H1 (cell line): ENCODE measurements at regions not wholly inside any gene's neighbourhood (a gene's known extent, or its start where the extent isn't known, plus 50 kb on each side); places are given as distances from the start of the nearest gene placed in this dataset.

Source experiments
- CTCF ChIA-PET: fragments of 300-600 bp; sonication (Branson Sonifier 250); formaldehyde crosslinking; loops from one replicate; lab custom pipeline; 2021; ENCODE audit not compliant: partially characterized antibody; lab: Charles Lee
- POLR2A ChIA-PET: fragments of 300-600 bp; sonication (Branson Sonifier 250); formaldehyde crosslinking; loops from one replicate; lab custom pipeline; 2021; ENCODE audit warnings: inconsistent platforms; ENCODE audit not compliant: partially characterized antibody; lab: Charles Lee
- DNase-seq, 2 experiments: peaks; one replicate each; pipeline versions ENCODE4 v3.0.0 to v3.0.0-alpha.2; 2010 to 2022; ENCODE audit warnings: low spot score in 2 of 2, low read depth in 1 of 2, mixed read lengths in 1 of 2
- FAIRE-seq: peaks from 2 replicates; lab custom pipeline; 2011; peaks lifted over from hg19 to GRCh38; lab: Jason Lieb, UNC
- H2AFZ ChIP-seq: 2 replicates; pipeline ENCODE4 v1.8.1; 2012; ENCODE audit warnings: low read length, inconsistent platforms
- H2AK5ac ChIP-seq: 2 replicates; pipeline ENCODE4 v1.6.1; 2013; ENCODE audit warnings: low read depth, low read length
- H2BK120ac ChIP-seq: replicated peaks from 2 replicates; pipeline ENCODE3; 2013; ENCODE audit warnings: low read depth, low read length, inconsistent platforms
- H2BK12ac ChIP-seq: 2 replicates; pipeline ENCODE4 v1.6.1; 2013; ENCODE audit warnings: low read depth, low read length
- H2BK15ac ChIP-seq: 2 replicates; pipeline ENCODE4 v1.6.1; 2013; ENCODE audit warnings: low read length
- H2BK20ac ChIP-seq: 2 replicates; pipeline ENCODE4 v1.6.1; 2013; ENCODE audit warnings: low read length
- H2BK5ac ChIP-seq: 2 replicates; pipeline ENCODE4 v1.6.1; 2013; ENCODE audit warnings: low read depth, low read length
- H3K14ac ChIP-seq: 2 replicates; pipeline ENCODE4 v1.6.1; 2013; ENCODE audit warnings: inconsistent platforms; ENCODE audit not compliant: insufficient read length
- H3K18ac ChIP-seq: 2 replicates; pipeline ENCODE4 v1.6.1; 2013; ENCODE audit warnings: low read length; ENCODE audit errors: extremely low read depth
- H3K23ac ChIP-seq: 2 replicates; pipeline ENCODE4 v1.6.1; 2013; ENCODE audit warnings: inconsistent platforms; ENCODE audit not compliant: insufficient read length
- H3K23me2 ChIP-seq: 2 replicates; pipeline ENCODE4 v1.6.1; 2013; ENCODE audit warnings: low read depth, low read length
- H3K27ac ChIP-seq: 2 replicates; pipeline ENCODE4 v1.6.1; 2011; ENCODE audit warnings: low read depth, low read length, inconsistent platforms
- H3K27me3 ChIP-seq, 4 experiments: replicated peaks in 1 of 4; 1 replicate in 1 of 4; 2 replicates in 3 of 4; pipeline versions ENCODE4 v1.6.1 to v1.8.1; 2011 to 2013; ENCODE audit warnings: low read length in 3 of 4, mild to moderate bottlenecking in 3 of 4, inconsistent platforms in 2 of 4, mixed read lengths in 2 of 4, moderate library complexity in 1 of 4; ENCODE audit not compliant: control insufficient read depth in 3 of 4, insufficient read depth in 3 of 4; ENCODE audit errors: extremely low read depth in 1 of 4
- H3K36me3 ChIP-seq, 4 experiments: 2 replicates each; pipeline versions ENCODE4 v1.6.1 to v1.8.1; 2011 to 2013; ENCODE audit warnings: mild to moderate bottlenecking in 4 of 4, low read length in 3 of 4, moderate library complexity in 2 of 4, control low read depth in 1 of 4, inconsistent platforms in 1 of 4; ENCODE audit not compliant: insufficient read depth in 4 of 4, control insufficient read depth in 2 of 4
- H3K4ac ChIP-seq: replicated peaks from 2 replicates; pipeline ENCODE3; 2013; ENCODE audit warnings: low read length, low read depth, mixed read lengths, inconsistent platforms; ENCODE audit not compliant: insufficient read length
- H3K4me1 ChIP-seq, 4 experiments: replicated peaks in 1 of 4; 1 replicate in 1 of 4; 2 replicates in 3 of 4; pipeline versions ENCODE4 v1.6.1 to v1.8.1; 2011 to 2013; ENCODE audit warnings: low read length in 3 of 4, inconsistent platforms in 2 of 4, mixed read lengths in 1 of 4; ENCODE audit not compliant: insufficient read depth in 4 of 4, control insufficient read depth in 3 of 4
- H3K4me2 ChIP-seq, 2 experiments: 2 replicates each; pipeline versions ENCODE4 v1.6.1 to v1.8.1; 2011 to 2013; ENCODE audit warnings: low read depth in 2 of 2, low read length in 2 of 2, control low read depth in 1 of 2, inconsistent platforms in 1 of 2, mild to moderate bottlenecking in 1 of 2; ENCODE audit not compliant: insufficient read depth in 1 of 2
- H3K4me3 ChIP-seq, 4 experiments: fragments of 200-600, 300-600 bp in 1 of 4; sonication (generic), shearing (Covaris generic), sonication (Bioruptor Twin) in 1 of 4; 2 replicates each; pipeline versions ENCODE4 v1.5.1 to v1.8.1; 2011 to 2016; ENCODE audit warnings: low read length in 4 of 4, low read depth in 3 of 4, control low read depth in 2 of 4, inconsistent platforms in 2 of 4, mild to moderate bottlenecking in 2 of 4, mixed read lengths in 1 of 4, moderate library complexity in 1 of 4; ENCODE audit not compliant: insufficient read depth in 2 of 4; ENCODE audit errors: extremely low read depth in 1 of 4
- H3K56ac ChIP-seq: replicated peaks from 2 replicates; pipeline ENCODE3; 2013; ENCODE audit warnings: low read depth, mild to moderate bottlenecking, mixed read lengths, low read length, inconsistent platforms; ENCODE audit not compliant: insufficient read length
- H3K79me1 ChIP-seq: 2 replicates; pipeline ENCODE4 v1.6.1; 2013; ENCODE audit warnings: low read depth, low read length, control low read depth
- H3K79me2 ChIP-seq, 2 experiments: 2 replicates each; pipeline versions ENCODE4 v1.6.1 to v1.8.1; 2012 to 2013; ENCODE audit warnings: low read length in 2 of 2, mild to moderate bottlenecking in 2 of 2, inconsistent platforms in 1 of 2; ENCODE audit not compliant: insufficient read depth in 2 of 2, control insufficient read depth in 1 of 2
- H3K9ac ChIP-seq, 4 experiments: replicated peaks in 1 of 4; 1 replicate in 1 of 4; 2 replicates in 3 of 4; pipeline versions ENCODE4 v1.6.1 to v1.8.1; 2011 to 2013; ENCODE audit warnings: low read depth in 3 of 4, low read length in 3 of 4, control low read depth in 2 of 4, mild to moderate bottlenecking in 2 of 4, moderate library complexity in 2 of 4, inconsistent platforms in 1 of 4; ENCODE audit errors: extremely low read depth in 1 of 4
- H3K9me3 ChIP-seq, 2 experiments: 2 replicates each; pipeline versions ENCODE4 v1.6.1 to v1.8.1; 2012 to 2013; ENCODE audit warnings: mild to moderate bottlenecking in 2 of 2, moderate library complexity in 2 of 2, control low read depth in 1 of 2, inconsistent platforms in 1 of 2, low read depth in 1 of 2, low read length in 1 of 2, mixed read lengths in 1 of 2; ENCODE audit not compliant: insufficient read depth in 2 of 2
- H4K20me1 ChIP-seq, 2 experiments: replicated peaks in 1 of 2; 2 replicates each; pipeline versions ENCODE3 to v1.8.1; 2011 to 2013; ENCODE audit warnings: inconsistent platforms in 2 of 2, low read length in 2 of 2, mild to moderate bottlenecking in 1 of 2; ENCODE audit not compliant: insufficient read depth in 2 of 2, control insufficient read depth in 1 of 2
- H4K5ac ChIP-seq: 2 replicates; pipeline ENCODE4 v1.6.1; 2013; ENCODE audit warnings: low read length, low read depth, mixed read lengths, inconsistent platforms; ENCODE audit not compliant: insufficient read length
- H4K8ac ChIP-seq: 2 replicates; pipeline ENCODE4 v1.8.0; 2013; ENCODE audit warnings: mild to moderate bottlenecking, moderate library complexity, low read length, inconsistent platforms; ENCODE audit not compliant: insufficient read depth; ENCODE audit errors: extremely low read depth
- H4K91ac ChIP-seq: replicated peaks from 2 replicates; pipeline ENCODE3; 2013; ENCODE audit warnings: low read length, mixed read lengths, inconsistent platforms; ENCODE audit not compliant: insufficient read length
- BACH1 ChIP-seq: IDR thresholded peaks from 2 replicates; pipeline ENCODE4 v1.6.1; 2012; ENCODE audit warnings: low read length, improper control_type of control experiment
- BCL11A ChIP-seq, 2 experiments: IDR thresholded peaks; one replicate each; pipeline ENCODE4 v1.6.1; 2011; ENCODE audit warnings: low read depth in 2 of 2, low read length in 2 of 2, mild to moderate bottlenecking in 2 of 2
- CHD1 ChIP-seq: IDR thresholded peaks from 2 replicates; pipeline ENCODE4 v1.6.1; 2012; ENCODE audit warnings: low read depth, low read length, improper control_type of control experiment
- CREB1 ChIP-seq: IDR thresholded peaks from 2 replicates; pipeline ENCODE4 v1.6.1; 2012; ENCODE audit warnings: inconsistent platforms
- KDM1A ChIP-seq: fragments of 200-600, 300-600 bp; sonication (generic); IDR thresholded peaks from 2 replicates; pipeline ENCODE4 v1.7.1; 2016; ENCODE audit warnings: mild to moderate bottlenecking, low read length, borderline replicate concordance
- MAFK ChIP-seq: IDR thresholded peaks from 2 replicates; pipeline ENCODE4 v1.6.1; 2012; ENCODE audit warnings: low read depth, mild to moderate bottlenecking, improper control_type of control experiment, low read length
- RBBP5 ChIP-seq: IDR thresholded peaks from 2 replicates; pipeline ENCODE4 v1.7.1; 2012; ENCODE audit warnings: low read depth, mild to moderate bottlenecking, inconsistent platforms, low read length, moderate library complexity, borderline replicate concordance
- RNF2 ChIP-seq: fragments of 200-900, 300-1000 bp; sonication (generic); IDR thresholded peaks from 2 replicates; pipeline ENCODE4 v1.7.1; 2016; ENCODE audit warnings: borderline replicate concordance, low read depth, mild to moderate bottlenecking, antibody characterized with exemption, low read length; ENCODE audit not compliant: poor library complexity, severe bottlenecking; ENCODE audit errors: missing control alignments
- RXRA ChIP-seq: IDR thresholded peaks from 2 replicates; pipeline ENCODE4 v1.6.1; 2011; ENCODE audit warnings: low read depth, mild to moderate bottlenecking, low read length, moderate library complexity; ENCODE audit not compliant: insufficient read depth
- SP4 ChIP-seq: IDR thresholded peaks from 2 replicates; pipeline ENCODE4 v1.6.1; 2012; ENCODE audit warnings: low read length, inconsistent platforms
- SUZ12 ChIP-seq: fragments of 200-600 bp; sonication (generic); IDR thresholded peaks from 2 replicates; pipeline ENCODE4 v1.6.1; 2012; ENCODE audit warnings: mild to moderate bottlenecking, inconsistent platforms, low read length, moderate library complexity, mixed read lengths
- TAF7 ChIP-seq: optimal IDR thresholded peaks from 2 replicates; pipeline ENCODE3; 2011; ENCODE audit warnings: low read depth, mild to moderate bottlenecking, inconsistent platforms, low read length, moderate library complexity, borderline replicate concordance
- YY1 ChIP-seq: IDR thresholded peaks from 2 replicates; pipeline ENCODE4 v1.6.1; 2011; ENCODE audit warnings: low read depth, mild to moderate bottlenecking, low read length
- WGBS, 2 experiments: shearing (Covaris generic) in 1 of 2; methylation state at CpG; one replicate each; pipeline versions ENCODE4 v1.1.6 to v1.1.7; 2013 to 2015; ENCODE audit warnings: low lambda C conversion rate in 2 of 2, mixed read lengths in 2 of 2, inconsistent platforms in 1 of 2, low coverage in 1 of 2, missing lambda C conversion rate in 1 of 2; ENCODE audit not compliant: insufficient replicate concordance in 2 of 2, insufficient coverage in 1 of 2, insufficient read length in 1 of 2; ENCODE audit errors: extremely low coverage in 1 of 2, missing lambda C conversion rate in 1 of 2; 5-methylcytosine and 5-hydroxymethylcytosine counted together
- TF ChIP-seq, protein P1 (sequence below): IDR thresholded peaks from 2 replicates; pipeline ENCODE4 v1.6.1; 2012; ENCODE audit warnings: inconsistent platforms
- TF ChIP-seq, protein P2 (sequence below): IDR thresholded peaks from 2 replicates; pipeline ENCODE4 v1.6.1; 2012; ENCODE audit warnings: inconsistent platforms

DNA sequence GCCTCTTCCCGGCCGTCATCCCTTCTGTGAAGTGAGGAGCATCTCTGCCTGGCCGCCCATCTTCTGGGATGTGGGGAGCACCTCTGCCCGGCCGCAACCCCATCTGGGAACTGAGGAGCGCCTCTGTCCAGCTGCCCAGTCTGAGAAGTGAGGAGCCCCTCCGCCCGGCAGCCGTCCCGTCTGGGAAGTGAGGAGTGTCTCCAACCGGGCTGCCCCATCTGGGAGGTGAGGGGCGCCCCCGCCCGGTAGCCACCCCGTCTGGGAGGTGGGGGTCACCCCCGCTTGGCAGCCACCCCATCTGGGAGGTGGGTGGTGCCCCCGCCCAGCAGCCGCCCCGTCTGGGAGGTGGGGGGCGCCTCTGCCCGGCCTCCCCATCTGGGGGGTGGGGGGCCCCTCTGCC lies 142.3 kb downstream of the LAS1L start:
- Histone ChIP-seq H3K4me3 (no peak overlapping the region), H3K4me2 (no peak overlapping the region), H4K91ac (no peak overlapping the region), H3K56ac (no peak overlapping the region), H4K5ac (no peak overlapping the region), H2BK15ac (no peak overlapping the region), H3K27me3 (no peaks in the 10 kb centered on the region), H2BK120ac (no peak overlapping the region), H3K9ac (no peak overlapping the region), H4K20me1 (no peaks in the 10 kb centered on the region), H3K79me2 (no peaks in the 10 kb centered on the region), H2BK5ac (no peak overlapping the region), H2AK5ac (no peak overlapping the region), H3K9me3 (peaks cover 0 to 17% of the 10 kb centered on the region in 2 experiments; a peak in 2 of 4 replicates), H2BK12ac (no peak overlapping the region), H2AFZ (no peak overlapping the region), H3K27ac (no peak overlapping the region), H2BK20ac (no peak overlapping the region), H4K8ac (no peak overlapping the region), H3K14ac (no peak overlapping the region), H3K4ac (no peak overlapping the region), H3K4me1 (no peaks in the 10 kb centered on the region), H3K36me3 (no peaks in the 10 kb centered on the region), H3K23me2 (no peaks in the 10 kb centered on the region), H3K18ac (no peak overlapping the region), H3K23ac (no peak overlapping the region), H3K79me1 (no peaks in the 10 kb centered on the region)
- no peak for DNase-seq
- FAIRE-seq, result no peak
- no CpG with 5 or more reads among the region's 21 CpGs for WGBS, 2 experiments
- ChIA-PET POLR2A (no interaction called here), CTCF (no interaction called here)
- TF ChIP-seq RBBP5, result no peak
- TF ChIP-seq YY1, result no peak
- no peak for TF ChIP-seq MAFK
- no peak for TF ChIP-seq SUZ12
- no peak for TF ChIP-seq BACH1
- TF ChIP-seq TAF7, result no peak
- TF ChIP-seq, protein P1, sequence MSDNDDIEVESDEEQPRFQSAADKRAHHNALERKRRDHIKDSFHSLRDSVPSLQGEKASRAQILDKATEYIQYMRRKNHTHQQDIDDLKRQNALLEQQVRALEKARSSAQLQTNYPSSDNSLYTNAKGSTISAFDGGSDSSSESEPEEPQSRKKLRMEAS, result no peak
- TF ChIP-seq KDM1A, result no peak
- TF ChIP-seq RXRA, result no peak
- TF ChIP-seq, protein P2, sequence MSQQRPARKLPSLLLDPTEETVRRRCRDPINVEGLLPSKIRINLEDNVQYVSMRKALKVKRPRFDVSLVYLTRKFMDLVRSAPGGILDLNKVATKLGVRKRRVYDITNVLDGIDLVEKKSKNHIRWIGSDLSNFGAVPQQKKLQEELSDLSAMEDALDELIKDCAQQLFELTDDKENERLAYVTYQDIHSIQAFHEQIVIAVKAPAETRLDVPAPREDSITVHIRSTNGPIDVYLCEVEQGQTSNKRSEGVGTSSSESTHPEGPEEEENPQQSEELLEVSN, result no peak
- TF ChIP-seq SP4, result no peak
- TF ChIP-seq BCL11A (IDR thresholded peaks at IDR 0.05; ENCODE audit: low read depth in 2 of 2, low read length in 2 of 2), result no peak
- TF ChIP-seq CREB1, result no peak
- no peak for TF ChIP-seq RNF2
- no peak for TF ChIP-seq CHD1
